Esophagus muscularis mucosa (tissue), 4 donors: ENCODE measurements at regions not wholly inside any gene's neighbourhood (a gene's known extent, or its start where the extent isn't known, plus 50 kb on each side); places are given as distances from the start of the nearest gene placed in this dataset.

Experiments
- DNase-seq: peaks from one replicate; pipeline ENCODE4 v3.0.0-alpha.2; 2017; ENCODE audit errors: extremely low spot score
- H3K27ac ChIP-seq, 4 donors: fragments of 200-600 bp; sonication (generic); replicated peaks in 1 of 4; 1 replicate in 3 of 4; 2 replicates in 1 of 4; pipeline ENCODE4 v1.5.1; 2016 to 2019; ENCODE audit warnings: mild to moderate bottlenecking in 1 of 4
- H3K27me3 ChIP-seq, 4 donors: fragments of 200-600 bp; sonication (generic); one replicate each; pipeline versions ENCODE4 v1.5.1 to v1.6.0; 2016 to 2019
- H3K36me3 ChIP-seq, 4 donors: fragments of 200-600 bp; sonication (generic); one replicate each; pipeline ENCODE4 v1.5.1; 2016 to 2019
- H3K4me1 ChIP-seq, 4 donors: fragments of 200-600 bp; sonication (generic); one replicate each; pipeline ENCODE4 v1.5.1; 2016 to 2019
- H3K4me3 ChIP-seq, 4 donors: fragments of 200-600 bp; sonication (generic); 1 replicate in 2 of 4; 2 replicates in 2 of 4; pipeline ENCODE4 v1.5.1; 2016 to 2019; ENCODE audit warnings: mild to moderate bottlenecking in 4 of 4, moderate library complexity in 1 of 4
- H3K9me3 ChIP-seq, 4 donors: fragments of 200-600 bp; sonication (generic); 1 replicate in 3 of 4; 2 replicates in 1 of 4; pipeline ENCODE4 v1.5.1; 2016 to 2019
- CTCF ChIP-seq, 3 experiments: fragments of 200-600 bp in 2 of 3; fragments of 450-650 bp in 1 of 3; sonication (generic) in 2 of 3; IDR thresholded peaks; one replicate each; pipeline ENCODE4 v1.5.1; 2017 to 2019; ENCODE audit warnings: antibody characterized with exemption in 3 of 3, mild to moderate bottlenecking in 2 of 3, moderate library complexity in 1 of 3
- EP300 ChIP-seq: sonication (generic); formaldehyde crosslinking; IDR thresholded peaks from one replicate; pipeline ENCODE4 v1.6.1; 2017; ENCODE audit warnings: antibody characterized with exemption
- POLR2A ChIP-seq: fragments of 450-650 bp; IDR thresholded peaks from one replicate; pipeline ENCODE4 v1.6.1; 2017; ENCODE audit warnings: antibody characterized with exemption, moderate library complexity, mild to moderate bottlenecking, low read depth
- POLR2AphosphoS5 ChIP-seq, 2 donors: sonication (generic); formaldehyde crosslinking; IDR thresholded peaks; one replicate each; pipeline ENCODE4 v1.6.1; 2017; ENCODE audit warnings: antibody characterized with exemption in 2 of 2
- WGBS: methylation state at CpG from one replicate; pipeline ENCODE4 v1.1.5; 2018; 5-methylcytosine and 5-hydroxymethylcytosine counted together
- intact Hi-C: fragments of 100-400 bp; cut with DNase I; formaldehyde crosslinking; loops from one replicate; pipeline ENCODE4 v1.15.1; 2023

GRCh38 chr9:7688626-7689025, 111.0 kb downstream of the DMAC1 start:
- no peak overlapping the region for H3K4me3 ChIP-seq
- 81% methylated on average over 1 of the region's 1 CpG for WGBS
- intact Hi-C loops = no loop called here
- no peaks in the 10 kb centered on the region for H3K36me3 ChIP-seq
- H3K4me1 ChIP-seq = no peaks in the 10 kb centered on the region
- TF ChIP-seq POLR2AphosphoS5 (IDR thresholded peaks at IDR 0.05) (no peak), POLR2A (no peak), EP300 (no peak), CTCF (IDR thresholded peaks at IDR 0.05) (no peak)
- no peaks in the 10 kb centered on the region for H3K9me3 ChIP-seq
- DNase-seq = no peak
- H3K27ac ChIP-seq = no peak overlapping the region
- no peaks in the 10 kb centered on the region for H3K27me3 ChIP-seq

GRCh38 chr9:7676609-7677156, 122.9 kb downstream of the DMAC1 start:
- TF ChIP-seq POLR2AphosphoS5 (IDR thresholded peaks at IDR 0.05) (no peak), CTCF (IDR thresholded peaks at IDR 0.05) (no peak), EP300 (no peak), POLR2A (no peak)
- H3K27ac ChIP-seq = no peak overlapping the region
- H3K9me3 ChIP-seq = peaks cover 0 to 4% (median 0%) of the 10 kb centered on the region in 4 donors
- no peaks in the 10 kb centered on the region for H3K36me3 ChIP-seq
- no peaks in the 10 kb centered on the region for H3K27me3 ChIP-seq
- 76% methylated on average over 4 of the region's 4 CpGs for WGBS
- H3K4me1 ChIP-seq = no peaks in the 10 kb centered on the region
- no peak overlapping the region for H3K4me3 ChIP-seq
- intact Hi-C loops = no loop called here
- DNase-seq = no peak

- WGBS = 74% methylated on average over 2 of the region's 2 CpGs
- peaks cover 0 to 4% (median 0%) of the 10 kb centered on the region in 4 donors for H3K9me3 ChIP-seq
- H3K4me1 ChIP-seq = no peaks in the 10 kb centered on the region
- intact Hi-C loops = no loop called here
- no peak overlapping the region for H3K4me3 ChIP-seq
- no peaks in the 10 kb centered on the region for H3K36me3 ChIP-seq
- no peak overlapping the region for H3K27ac ChIP-seq
- H3K27me3 ChIP-seq = no peaks in the 10 kb centered on the region
- no peak for DNase-seq
- TF ChIP-seq POLR2A = no peak
- TF ChIP-seq EP300 = no peak
- no peak for TF ChIP-seq CTCF (IDR thresholded peaks at IDR 0.05)
- TF ChIP-seq POLR2AphosphoS5 (IDR thresholded peaks at IDR 0.05) = no peak
Observed at GRCh38 chr9:7671847-7672246, 127.7 kb downstream of the DMAC1 start.

GRCh38 chr9:7668541-7668940, 131.0 kb downstream of the DMAC1 start:
- Histone ChIP-seq H3K27ac (no peak overlapping the region), H3K4me1 (no peaks in the 10 kb centered on the region), H3K36me3 (no peaks in the 10 kb centered on the region), H3K27me3 (no peaks in the 10 kb centered on the region), H3K9me3 (no peaks in the 10 kb centered on the region), H3K4me3 (no peak overlapping the region)
- no peak for DNase-seq
- TF ChIP-seq POLR2A (no peak), POLR2AphosphoS5 (IDR thresholded peaks at IDR 0.05) (no peak), CTCF (IDR thresholded peaks at IDR 0.05) (no peak), EP300 (no peak)
- 33% methylated on average over 1 of the region's 1 CpG for WGBS
- intact Hi-C loops = no loop called here

GRCh38 chr9:7665874-7666273, 133.7 kb downstream of the DMAC1 start:
- Histone ChIP-seq H3K9me3 (no peaks in the 10 kb centered on the region), H3K4me3 (no peak overlapping the region), H3K27ac (no peak overlapping the region), H3K4me1 (no peaks in the 10 kb centered on the region), H3K27me3 (no peaks in the 10 kb centered on the region), H3K36me3 (no peaks in the 10 kb centered on the region)
- 81% methylated on average over 3 of the region's 3 CpGs for WGBS
- no peak for DNase-seq
- TF ChIP-seq POLR2AphosphoS5 (IDR thresholded peaks at IDR 0.05) (no peak), EP300 (no peak), CTCF (IDR thresholded peaks at IDR 0.05) (no peak)
- intact Hi-C loops = no loop called here
